GM23248 (cell line): ENCODE measurements at regions not wholly inside any gene's neighbourhood (a gene's known extent, or its start where the extent isn't known, plus 50 kb on each side); places are given as distances from the start of the nearest gene placed in this dataset.

ENCODE experiments used
- DNase-seq: peaks from one replicate; pipeline ENCODE4 v3.0.0-alpha.2; 2015
- H2AFZ ChIP-seq: fragments of 200-600 bp; sonication (generic); 2 replicates; pipeline ENCODE4 v1.6.1; 2016; ENCODE audit warnings: antibody characterized with exemption
- H3F3A ChIP-seq: fragments of 200-600 bp; sonication (generic); 2 replicates; pipeline ENCODE4 v1.6.1; 2016; ENCODE audit warnings: mild to moderate bottlenecking, antibody characterized with exemption, mixed run types; ENCODE audit not compliant: insufficient read depth
- H3K27ac ChIP-seq: fragments of 200-600 bp; sonication (generic); 2 replicates; pipeline ENCODE4 v1.5.1; 2016; ENCODE audit warnings: mild to moderate bottlenecking
- H3K27me3 ChIP-seq: fragments of 200-600 bp; sonication (generic); replicated peaks from 2 replicates; pipeline ENCODE4 v1.6.1; 2016; ENCODE audit warnings: mild to moderate bottlenecking; ENCODE audit not compliant: insufficient read depth
- H3K36me3 ChIP-seq: fragments of 200-600 bp; sonication (generic); 2 replicates; pipeline ENCODE4 v1.6.1; 2016; ENCODE audit warnings: low read depth, mild to moderate bottlenecking
- H3K4me1 ChIP-seq: fragments of 200-600 bp; sonication (generic); 2 replicates; pipeline ENCODE4 v1.6.1; 2016; ENCODE audit warnings: mild to moderate bottlenecking; ENCODE audit not compliant: insufficient read depth
- H3K4me2 ChIP-seq: fragments of 200-600 bp; sonication (generic); one replicate; pipeline ENCODE4 v1.6.1; 2016; ENCODE audit warnings: mild to moderate bottlenecking; ENCODE audit not compliant: unreplicated experiment
- H3K4me3 ChIP-seq: fragments of 200-600 bp; sonication (generic); 2 replicates; pipeline ENCODE4 v1.5.1; 2016; ENCODE audit warnings: mild to moderate bottlenecking
- H3K79me2 ChIP-seq: fragments of 200-600 bp; sonication (generic); 2 replicates; pipeline ENCODE4 v1.6.1; 2016; ENCODE audit warnings: mild to moderate bottlenecking; ENCODE audit not compliant: insufficient read depth
- H3K9ac ChIP-seq: fragments of 200-600 bp; sonication (generic); 2 replicates; pipeline ENCODE4 v1.6.1; 2016; ENCODE audit warnings: mild to moderate bottlenecking
- H3K9me2 ChIP-seq: fragments of 200-600 bp; sonication (generic); 2 replicates; pipeline ENCODE4 v1.6.1; 2016; ENCODE audit warnings: mixed run types, mild to moderate bottlenecking, moderate library complexity; ENCODE audit not compliant: insufficient read depth
- H3K9me3 ChIP-seq: fragments of 200-600 bp; sonication (generic); one replicate; pipeline ENCODE4 v1.6.1; 2017; ENCODE audit warnings: low read depth
- H4K20me1 ChIP-seq: fragments of 200-600 bp; sonication (generic); 2 replicates; pipeline ENCODE4 v1.6.0; 2016; ENCODE audit not compliant: insufficient read depth
- EZH2 ChIP-seq: fragments of 200-600 bp; sonication (generic); IDR thresholded peaks from 2 replicates; pipeline ENCODE4 v1.6.1; 2018; ENCODE audit warnings: antibody characterized with exemption, mild to moderate bottlenecking; ENCODE audit not compliant: insufficient read depth, poor library complexity, severe bottlenecking
- EZH2phosphoT487 ChIP-seq: fragments of 200-600 bp; sonication (generic); IDR thresholded peaks from 2 replicates; pipeline ENCODE4 v1.6.1; 2018; ENCODE audit warnings: antibody characterized with exemption, moderate library complexity, mild to moderate bottlenecking, low read depth; ENCODE audit not compliant: insufficient read depth
- WGBS, 2 experiments: methylation state at CpG; one replicate each; pipeline ENCODE4 v1.1.6; 2015 to 2017; ENCODE audit warnings: low lambda C conversion rate in 2 of 2, low coverage in 1 of 2; ENCODE audit errors: missing lambda C conversion rate in 2 of 2; 5-methylcytosine and 5-hydroxymethylcytosine counted together
- in situ Hi-C: fragments of 300-500 bp; cut with MboI; formaldehyde crosslinking; loops from 2 replicates; pipeline ENCODE4 v1.15.0; 2020

DNA sequence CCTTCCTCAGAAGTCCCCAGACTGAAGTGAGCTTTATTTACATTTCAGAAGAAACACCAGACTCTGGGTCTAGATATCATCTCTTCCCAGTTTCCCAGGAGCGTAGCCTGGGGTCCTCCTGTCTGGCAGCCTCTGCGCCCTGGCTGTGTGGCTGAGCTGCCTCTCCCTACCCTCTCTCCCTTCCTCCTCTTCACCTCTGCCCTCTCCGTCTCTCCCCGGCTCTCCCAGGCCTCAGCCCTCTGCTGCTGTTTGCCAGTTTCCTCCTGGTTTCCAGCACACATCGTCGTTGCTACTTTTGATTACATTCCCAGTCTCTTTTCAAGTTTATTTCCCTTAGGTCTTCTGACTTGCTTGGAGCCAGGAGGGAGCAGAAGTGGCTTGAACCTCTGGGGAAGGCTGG lies 91.1 kb upstream of the DISP3 start:
- Histone ChIP-seq H3K79me2 (no peaks in the 10 kb centered on the region), H3K27me3 (peaks cover 3% of the 10 kb centered on the region; the same call in 1 of the 2 replicates), H3K27ac (no peak overlapping the region), H3F3A (no peaks in the 10 kb centered on the region), H3K36me3 (no peaks in the 10 kb centered on the region), H2AFZ (no peak overlapping the region), H3K9ac (no peak overlapping the region), H3K4me1 (no peaks in the 10 kb centered on the region), H3K9me3 (no peaks in the 10 kb centered on the region), H3K4me2 (no peak overlapping the region), H3K4me3 (no peak overlapping the region), H4K20me1 (no peaks in the 10 kb centered on the region), H3K9me2 (no peaks in the 10 kb centered on the region)
- 25 to 33% methylated on average over 6 of the region's 6 CpGs for WGBS, 2 experiments
- TF ChIP-seq EZH2, result no peak
- TF ChIP-seq EZH2phosphoT487, result no peak
- DNase-seq, result no peak
- in situ Hi-C loops, result no loop called here

- H3K27ac ChIP-seq, result no peak overlapping the region
- no peak for DNase-seq
- WGBS, 2 experiments, result 49% methylated on average over 9 of the region's 9 CpGs
- no peak overlapping the region for H2AFZ ChIP-seq
- H3K4me3 ChIP-seq, result no peak overlapping the region
- peaks cover 3% of the 10 kb centered on the region; the same call in 1 of the 2 replicates for H3K27me3 ChIP-seq
- H3K9me2 ChIP-seq, result no peaks in the 10 kb centered on the region
- H3K4me1 ChIP-seq, result no peaks in the 10 kb centered on the region
- TF ChIP-seq EZH2phosphoT487 (no peak), EZH2 (no peak)
- H3K9ac ChIP-seq, result no peak overlapping the region
- H3K79me2 ChIP-seq, result no peaks in the 10 kb centered on the region
- H4K20me1 ChIP-seq, result no peaks in the 10 kb centered on the region
- no peaks in the 10 kb centered on the region for H3F3A ChIP-seq
- in situ Hi-C loops, result no loop called here
- H3K4me2 ChIP-seq, result no peak overlapping the region
- H3K36me3 ChIP-seq, result no peaks in the 10 kb centered on the region
- H3K9me3 ChIP-seq, result no peaks in the 10 kb centered on the region
Observed at GRCh38 chr1:11388617-11389016, 90.3 kb upstream of the DISP3 start.

DNA sequence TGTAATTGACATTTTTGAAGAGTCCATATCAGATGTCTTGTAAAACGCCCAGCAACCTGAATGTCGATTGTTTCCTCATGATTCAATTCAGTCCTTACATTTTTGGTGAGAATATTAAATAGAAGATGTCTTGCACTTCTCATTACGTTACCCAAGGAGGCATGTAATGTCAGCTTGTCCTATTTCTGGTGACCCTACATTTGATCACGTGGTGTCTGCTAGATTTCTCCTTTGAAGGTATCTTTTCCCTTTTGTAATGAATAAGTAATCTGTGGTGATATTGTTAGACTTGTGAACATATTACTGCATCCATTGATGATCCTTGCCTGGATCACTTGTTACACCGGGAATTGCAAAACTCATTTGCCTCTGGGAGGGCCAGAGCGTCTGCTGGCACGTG lies 87.6 kb upstream of the DISP3 start:
- H3K4me1 ChIP-seq, result no peaks in the 10 kb centered on the region
- H2AFZ ChIP-seq, result no peak overlapping the region
- H3K9ac ChIP-seq, result no peak overlapping the region
- DNase-seq, result no peak
- no peaks in the 10 kb centered on the region for H4K20me1 ChIP-seq
- no peaks in the 10 kb centered on the region for H3K79me2 ChIP-seq
- no peaks in the 10 kb centered on the region for H3F3A ChIP-seq
- no peaks in the 10 kb centered on the region for H3K9me3 ChIP-seq
- in situ Hi-C loops, result no loop called here
- no peak overlapping the region for H3K4me3 ChIP-seq
- peaks cover 9% of the 10 kb centered on the region; the same call in 1 of the 2 replicates for H3K27me3 ChIP-seq
- no peaks in the 10 kb centered on the region for H3K36me3 ChIP-seq
- no peak overlapping the region for H3K27ac ChIP-seq
- no peak overlapping the region for H3K4me2 ChIP-seq
- H3K9me2 ChIP-seq, result no peaks in the 10 kb centered on the region
- TF ChIP-seq EZH2 (no peak), EZH2phosphoT487 (no peak)
- 27 to 37% methylated on average over 7 of the region's 7 CpGs for WGBS, 2 experiments

DNA sequence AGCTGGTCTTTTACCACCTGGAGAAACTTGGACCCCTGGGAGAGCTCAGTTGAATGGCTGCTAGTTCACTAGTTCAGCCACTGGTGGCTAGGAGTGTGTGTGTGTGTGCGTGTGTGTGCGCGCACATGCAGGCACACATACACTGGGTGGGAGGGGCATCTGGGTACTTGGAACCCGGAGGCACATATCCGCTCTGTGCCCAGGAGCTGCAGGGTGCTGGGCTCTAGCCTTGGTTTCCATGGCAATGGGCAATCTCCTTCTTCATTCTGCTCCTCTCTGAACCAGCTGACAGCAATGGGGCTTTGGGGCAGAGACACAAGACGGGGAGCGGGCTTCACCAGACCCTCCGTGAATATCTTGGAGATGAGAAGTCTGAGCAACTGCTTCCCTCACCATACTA lies 87.1 kb upstream of the DISP3 start:
- Histone ChIP-seq H3K27ac (no peak overlapping the region), H3F3A (no peaks in the 10 kb centered on the region), H3K36me3 (no peaks in the 10 kb centered on the region), H3K27me3 (peaks cover 9% of the 10 kb centered on the region; the same call in 1 of the 2 replicates), H3K79me2 (no peaks in the 10 kb centered on the region), H3K4me2 (no peak overlapping the region), H2AFZ (no peak overlapping the region), H3K4me3 (no peak overlapping the region), H3K9ac (no peak overlapping the region), H3K9me3 (no peaks in the 10 kb centered on the region), H3K4me1 (no peaks in the 10 kb centered on the region), H4K20me1 (no peaks in the 10 kb centered on the region), H3K9me2 (no peaks in the 10 kb centered on the region)
- WGBS, 2 experiments, result 73 to 75% methylated on average over 8 of the region's 8 CpGs
- DNase-seq, result no peak
- in situ Hi-C loops, result no loop called here
- TF ChIP-seq EZH2phosphoT487 (no peak), EZH2 (no peak)
